T-helper 22 cell (primary cell): ENCODE measurements at regions not wholly inside any gene's neighbourhood (a gene's known extent, or its start where the extent isn't known, plus 50 kb on each side); places are given as distances from the start of the nearest gene placed in this dataset.
"Not testable (repeated sequence)": the region's sequence is repeated elsewhere in the genome, so short reads cannot be mapped to it uniquely, and the experiment has no call there.

Experiments
- DNase-seq: peaks from one replicate; pipeline ENCODE4 v3.0.0-alpha.2; 2020; ENCODE audit warnings: low read depth

- DNase-seq = no peak
Observed at GRCh38 chr16:85240982-85241924, 129.0 kb upstream of the CIBAR2 start.

DNA sequence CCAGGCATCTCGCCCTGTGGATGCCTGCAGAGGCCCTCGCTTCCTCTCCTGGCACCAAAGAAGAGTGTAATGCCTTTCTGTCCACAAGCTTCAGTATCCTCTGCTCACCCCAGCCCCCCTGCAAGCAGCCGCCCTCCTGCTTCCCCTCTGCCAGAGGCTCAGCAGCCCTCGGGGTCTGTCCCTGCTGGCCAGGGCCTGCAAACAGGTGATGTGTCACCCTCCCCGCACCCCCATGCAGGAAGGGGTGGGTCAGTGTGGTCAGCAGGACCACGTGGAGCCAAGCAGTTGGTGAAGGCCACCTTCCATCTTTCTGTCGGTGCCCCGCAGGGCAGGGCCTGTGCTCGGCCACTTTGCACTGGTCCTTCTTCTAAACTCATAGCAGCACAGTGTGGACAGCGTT is 129.9 kb upstream of the CIBAR2 start:
- no peak for DNase-seq

DNA sequence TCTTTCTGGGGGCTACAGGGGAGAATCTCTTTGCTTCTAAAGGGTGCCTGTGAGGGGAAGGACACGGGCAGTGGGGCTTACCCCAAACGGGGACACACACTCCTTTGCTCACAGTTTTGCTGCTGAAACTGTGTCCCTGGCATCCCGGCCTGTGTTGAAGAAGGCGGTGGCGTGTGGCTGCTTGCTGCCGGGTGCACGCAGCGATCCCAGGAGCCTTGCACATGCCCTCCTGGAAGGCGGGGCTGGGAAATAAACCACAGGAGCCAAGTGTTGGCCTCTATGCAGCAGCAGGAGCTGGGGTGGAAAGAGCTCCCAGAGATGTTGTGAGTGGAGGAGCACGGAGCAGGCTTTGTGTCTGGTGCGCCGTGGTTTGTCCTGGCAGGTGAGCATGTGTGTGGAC is 131.0 kb upstream of the CIBAR2 start:
- DNase-seq = no peak

GRCh38 chr16:85244452-85244851 is 132.2 kb upstream of the CIBAR2 start:
- DNase-seq = not testable (repeated sequence)

DNA sequence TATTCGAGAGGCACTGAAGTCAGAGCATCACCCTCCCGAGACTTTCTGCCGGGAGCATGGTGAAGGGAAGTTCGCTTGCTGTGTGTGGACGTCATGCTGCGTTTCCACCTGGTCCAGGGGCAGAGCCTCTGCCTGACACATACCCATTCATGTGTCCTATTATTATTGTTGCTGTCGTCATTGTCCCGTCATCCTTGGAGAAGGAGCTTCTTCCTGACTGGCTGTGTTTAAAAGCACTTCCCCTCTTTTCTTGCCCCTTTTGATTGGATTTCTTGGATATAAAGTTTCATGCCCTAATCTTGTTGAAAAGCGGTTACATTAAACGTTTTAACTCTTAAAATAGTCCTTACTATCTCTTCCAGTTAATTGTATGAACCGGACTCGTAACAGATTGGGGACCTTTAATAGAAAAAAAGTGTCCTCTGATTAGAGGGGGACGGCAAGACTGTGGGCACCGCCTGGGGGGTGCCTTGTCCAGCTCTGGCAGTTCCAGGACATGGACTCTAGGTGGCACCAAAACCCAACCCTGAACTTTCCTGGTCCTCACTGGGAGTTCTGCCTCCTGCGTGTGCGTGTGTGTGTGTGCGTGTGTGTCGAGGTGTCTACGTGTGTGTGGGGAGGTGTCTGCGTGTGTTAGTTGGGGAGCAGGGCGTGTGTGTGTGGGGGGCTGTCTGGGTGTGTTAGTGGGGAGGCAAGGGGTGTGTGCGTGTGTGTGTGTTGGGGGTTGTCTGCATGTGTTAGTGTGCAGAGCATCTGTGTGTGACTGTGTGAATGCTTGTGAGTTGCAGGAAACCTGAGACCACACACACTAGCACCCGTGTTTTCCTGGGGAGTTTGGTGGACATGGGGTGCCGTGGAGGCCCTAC is 133.3 kb upstream of the CIBAR2 start:
- no peak for DNase-seq

DNA sequence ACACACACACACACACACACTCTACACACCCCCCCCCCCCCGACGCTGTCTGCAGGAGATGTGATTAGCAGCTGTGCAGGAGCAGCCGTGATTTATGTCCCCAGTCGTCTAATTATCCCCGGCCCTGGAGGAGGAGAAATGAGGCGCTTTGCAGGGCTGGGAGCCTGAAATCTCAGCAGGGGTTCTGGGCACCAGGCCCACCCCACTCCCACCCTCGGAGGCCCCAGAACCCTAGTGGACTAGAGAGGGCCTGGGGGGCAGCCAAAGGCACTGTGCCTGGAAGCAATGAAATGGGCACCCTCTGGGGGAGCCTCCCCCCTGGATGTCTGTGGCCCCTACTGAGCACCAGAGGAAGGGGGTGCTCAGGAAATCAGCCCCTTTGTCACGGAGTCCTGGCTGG is 134.2 kb upstream of the CIBAR2 start:
- DNase-seq = no peak

- DNase-seq = no peak
Observed at GRCh38 chr16:85246973-85247372, 134.7 kb upstream of the CIBAR2 start.

- no peak for DNase-seq
Observed at GRCh38 chr16:85248342-85248741, 136.1 kb upstream of the CIBAR2 start.

GRCh38 chr16:85248857-85249256 is 136.6 kb upstream of the CIBAR2 start:
- DNase-seq = no peak

DNA sequence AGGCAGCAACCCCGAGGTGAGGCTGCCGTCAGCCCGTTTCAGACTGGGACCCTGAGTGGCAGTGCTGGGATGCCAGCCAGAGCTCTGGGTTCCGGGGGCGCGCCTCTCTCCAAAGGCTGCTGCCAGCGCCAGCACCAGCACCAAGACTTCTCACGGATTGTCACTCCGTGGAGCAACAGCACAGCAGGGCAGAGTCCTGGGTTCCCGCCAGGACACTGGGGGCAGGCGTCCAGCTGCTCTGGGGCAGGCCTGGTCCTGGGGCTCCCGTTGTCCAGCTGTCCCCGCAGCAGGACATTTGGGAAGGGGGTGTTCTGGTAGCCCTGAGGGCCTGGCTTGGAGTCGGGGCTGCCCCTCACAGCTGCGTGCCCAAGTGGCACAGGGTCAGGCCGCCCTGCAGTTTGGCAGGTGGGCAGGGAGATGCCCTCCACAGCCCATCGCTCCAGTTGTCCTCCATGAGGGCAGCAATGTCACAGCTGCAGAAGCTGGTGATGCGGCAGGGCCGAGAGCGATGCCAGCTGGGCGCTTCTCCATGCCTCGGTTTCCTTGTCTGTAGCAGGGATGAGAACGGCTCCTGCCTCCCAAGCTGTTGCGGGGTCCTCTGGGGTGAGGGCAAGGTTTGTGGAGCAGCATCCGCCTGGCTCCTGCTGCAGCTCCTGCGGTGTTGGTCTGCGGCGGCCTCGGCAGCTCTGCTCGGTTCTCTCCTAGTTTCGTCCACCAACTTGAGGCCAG is 137.3 kb upstream of the CIBAR2 start:
- DNase-seq = no peak

GRCh38 chr16:85250147-85250463 is 137.8 kb upstream of the CIBAR2 start:
- no peak for DNase-seq

GRCh38 chr16:85250609-85251223 is 138.4 kb upstream of the CIBAR2 start:
- DNase-seq = no peak

DNA sequence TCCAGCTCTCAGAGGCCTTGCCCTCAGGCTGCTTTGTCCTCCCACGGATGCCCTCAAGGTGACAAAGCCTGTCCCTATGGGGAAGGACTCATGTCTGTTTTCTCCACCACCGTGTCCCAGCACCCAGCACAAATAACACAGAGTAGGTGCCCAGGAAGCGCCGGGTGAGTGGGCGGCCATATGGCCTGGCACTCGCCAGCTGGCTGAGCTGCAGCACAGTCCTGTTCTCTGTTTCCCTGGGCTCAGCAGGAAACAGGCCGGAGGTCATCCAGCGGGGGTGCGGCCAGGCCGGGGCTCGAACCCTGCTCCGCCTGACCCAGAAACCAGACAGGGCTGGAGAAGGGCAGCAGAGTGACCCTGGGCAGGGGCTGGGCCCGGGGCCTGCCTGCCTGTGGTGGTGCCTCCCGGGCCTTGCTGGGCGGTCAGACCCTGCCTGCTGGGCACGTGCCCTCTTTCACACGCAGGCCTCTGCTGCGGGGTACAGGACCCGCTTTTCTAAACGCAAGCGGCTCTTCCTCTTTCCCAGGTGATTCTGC is 139.0 kb upstream of the CIBAR2 start:
- no peak for DNase-seq

DNA sequence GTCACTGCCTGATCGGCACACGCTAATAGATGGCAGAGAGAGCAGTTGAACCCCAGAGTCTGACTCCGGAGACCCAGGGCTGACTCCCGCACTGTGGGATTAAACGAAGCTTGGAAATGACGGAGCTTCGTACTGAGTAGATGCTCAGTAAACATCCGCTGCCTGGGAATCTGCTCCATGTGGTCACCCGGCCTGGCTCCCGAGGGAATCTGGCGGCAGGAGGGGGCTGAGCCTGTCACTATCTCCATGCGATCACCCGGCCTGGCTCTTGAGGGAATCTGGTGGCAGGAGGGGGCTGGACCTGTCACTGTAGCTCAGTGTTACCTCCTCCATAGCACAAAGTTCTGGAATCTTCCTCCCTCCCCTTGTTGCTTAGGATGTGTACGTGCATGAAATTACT is 139.7 kb upstream of the CIBAR2 start:
- no peak for DNase-seq

- no peak for DNase-seq
Observed at GRCh38 chr16:85252461-85252860, 140.2 kb upstream of the CIBAR2 start.

- no peak for DNase-seq
Observed at GRCh38 chr16:85253084-85253941, 141.0 kb upstream of the CIBAR2 start.

GRCh38 chr16:85254051-85254450 is 141.8 kb upstream of the CIBAR2 start:
- no peak for DNase-seq

- DNase-seq = no peak
Observed at GRCh38 chr16:85254921-85255320, 142.6 kb upstream of the CIBAR2 start.

- DNase-seq = no peak
Observed at GRCh38 chr16:85255777-85256176, 143.5 kb upstream of the CIBAR2 start.

GRCh38 chr16:85256190-85256739 is 144.0 kb upstream of the CIBAR2 start:
- no peak for DNase-seq
